HG03432 (cell line): ENCODE measurements at regions not wholly inside any gene's neighbourhood (a gene's known extent, or its start where the extent isn't known, plus 50 kb on each side); places are given as distances from the start of the nearest gene placed in this dataset.

ENCODE experiments used
- ATAC-seq: cut with Tn5 transposase; IDR thresholded peaks from one replicate; pipeline ENCODE4 v1.9.1; 2021; ENCODE audit warnings: mild to moderate bottlenecking, moderate library complexity; ENCODE audit not compliant: unreplicated experiment

DNA sequence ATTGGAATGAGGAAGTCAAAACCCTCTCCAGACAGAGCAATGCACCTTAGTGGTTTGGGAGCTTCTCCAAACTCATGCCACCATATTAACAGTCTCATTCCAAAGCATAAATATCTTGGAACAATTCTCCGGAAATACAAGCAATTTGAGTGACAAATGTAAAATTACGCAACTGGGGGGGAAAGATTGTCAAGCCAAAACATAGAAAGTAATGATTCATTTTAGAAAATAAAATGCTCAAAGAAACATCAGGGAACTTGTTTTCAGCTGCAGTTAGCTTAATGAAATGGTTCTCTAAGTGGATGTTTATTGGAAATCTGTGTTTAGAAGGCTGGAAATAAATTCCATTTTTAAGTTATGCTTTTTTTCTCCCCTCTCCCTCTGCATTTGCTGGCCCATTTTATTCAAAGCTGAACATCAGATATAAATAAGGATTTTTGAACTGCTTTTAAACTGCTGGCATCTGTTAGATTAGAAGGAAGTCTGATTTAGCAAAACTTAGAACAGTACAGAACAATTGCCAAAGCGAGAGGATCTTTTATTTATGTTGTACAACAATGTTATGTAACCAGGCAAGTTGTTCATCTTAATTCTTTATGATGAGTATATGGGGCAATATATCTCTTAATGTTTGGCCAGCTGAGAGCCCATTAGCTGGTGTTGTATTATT is 551.9 kb downstream of the PRELID2 start:
- ATAC-seq, result no peak

DNA sequence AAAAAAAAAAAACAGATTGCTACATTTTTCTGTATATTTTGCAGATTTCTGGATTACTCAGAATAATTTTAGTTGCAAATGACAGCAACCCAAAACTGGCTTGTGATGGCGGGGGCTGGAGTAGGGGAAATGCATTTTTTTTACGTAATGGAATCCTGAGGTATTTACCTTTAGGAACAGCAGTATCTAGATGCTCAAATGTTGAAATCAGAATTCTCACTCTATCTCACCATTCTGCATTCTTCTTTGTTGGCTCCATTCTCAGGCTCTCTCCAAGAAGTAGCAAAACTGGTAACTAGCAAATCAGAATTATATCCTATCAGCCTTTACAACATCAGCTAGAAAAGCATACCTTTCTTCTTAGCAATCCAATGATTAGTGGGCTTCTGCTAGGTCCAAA is 554.3 kb downstream of the PRELID2 start:
- ATAC-seq, result no peak

DNA sequence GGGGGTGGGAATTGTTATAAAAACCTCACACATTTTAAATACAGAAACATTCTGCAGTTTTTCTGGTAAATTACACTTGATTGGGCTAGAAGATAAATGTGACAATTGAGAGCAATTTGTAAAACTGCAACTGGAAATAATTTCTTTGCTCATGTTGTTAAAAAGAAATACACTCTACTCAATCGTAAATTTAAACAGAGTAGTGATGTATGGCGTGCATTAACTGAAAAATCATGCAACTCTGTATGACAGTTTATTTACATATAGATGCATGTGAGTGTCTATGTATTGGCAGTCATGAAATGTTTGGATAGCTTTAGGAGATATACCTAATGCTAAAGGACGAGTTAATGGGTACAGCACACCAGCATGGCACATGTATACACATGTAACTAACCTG is 554.9 kb downstream of the PRELID2 start:
- ATAC-seq, result no peak

DNA sequence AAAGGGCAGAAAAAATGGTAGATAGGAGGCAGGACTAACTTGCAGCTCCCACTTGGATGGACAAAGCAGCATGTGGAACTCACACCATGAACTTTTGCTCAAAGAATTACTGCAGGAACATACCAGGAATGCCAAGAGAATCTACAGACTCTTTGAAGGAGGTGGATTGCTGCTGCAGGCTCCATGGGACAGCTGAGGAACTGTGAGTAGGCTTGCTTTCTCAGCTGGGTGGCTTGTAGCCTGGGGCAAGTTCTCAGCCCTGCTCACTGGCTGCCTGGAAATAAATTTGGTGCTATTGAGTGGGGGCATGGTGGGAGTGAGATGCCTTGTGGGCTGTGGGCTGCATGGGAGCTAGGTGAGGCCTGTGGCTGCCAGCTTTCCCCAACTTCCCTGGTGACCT is 574.5 kb downstream of the PRELID2 start:
- ATAC-seq, result no peak

DNA sequence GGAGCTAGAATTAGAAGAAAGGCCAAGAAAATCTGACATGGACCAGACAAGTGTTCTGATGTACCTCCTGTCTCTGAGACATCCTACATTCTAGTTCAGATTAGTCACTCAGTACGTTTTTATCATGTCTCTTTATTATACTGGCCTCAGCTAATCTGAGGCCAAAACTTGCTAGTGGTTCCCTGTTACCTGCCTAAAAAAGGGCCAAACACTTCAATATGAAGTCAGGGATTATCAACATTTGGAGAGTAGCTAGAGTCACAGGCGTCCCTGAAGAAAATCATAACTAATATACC is 587.4 kb downstream of the PRELID2 start:
- no peak for ATAC-seq

DNA sequence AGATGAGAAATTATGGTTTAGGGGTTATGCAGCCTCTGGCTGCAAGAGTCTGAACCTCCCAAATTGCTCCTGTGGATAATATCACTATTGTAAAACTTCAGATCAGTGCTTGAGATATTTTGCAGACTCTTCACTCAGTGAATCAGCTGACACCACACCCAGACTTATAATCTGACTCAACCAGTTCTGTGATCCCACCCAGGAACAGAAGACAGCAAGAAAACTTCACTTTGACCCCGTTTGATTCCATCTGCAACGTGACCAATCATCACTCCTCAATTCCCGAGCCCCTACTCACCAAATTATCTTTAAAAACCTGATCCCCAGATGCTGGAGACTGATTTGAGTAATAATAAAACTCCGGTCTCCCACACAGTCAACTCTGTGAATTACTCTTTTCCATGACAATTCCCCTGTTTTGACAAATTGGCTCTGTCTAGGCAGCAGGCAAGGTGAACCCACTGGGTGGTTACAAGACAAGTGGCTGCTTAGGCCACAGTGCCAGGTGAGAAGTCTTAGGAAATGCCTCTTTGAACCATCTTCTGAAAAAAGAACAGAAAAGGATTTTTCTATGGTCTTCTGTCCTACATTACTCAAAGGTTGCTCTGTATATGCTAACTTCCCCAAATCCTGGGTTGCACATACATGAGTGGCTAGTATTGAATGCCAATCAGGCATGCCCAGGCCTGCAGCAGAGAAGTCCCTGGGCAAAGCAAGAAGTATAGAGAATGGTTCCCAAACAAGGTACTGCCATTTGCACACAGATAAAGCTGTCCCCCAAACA is 588.0 kb downstream of the PRELID2 start:
- ATAC-seq, result peak; percentile 72

DNA sequence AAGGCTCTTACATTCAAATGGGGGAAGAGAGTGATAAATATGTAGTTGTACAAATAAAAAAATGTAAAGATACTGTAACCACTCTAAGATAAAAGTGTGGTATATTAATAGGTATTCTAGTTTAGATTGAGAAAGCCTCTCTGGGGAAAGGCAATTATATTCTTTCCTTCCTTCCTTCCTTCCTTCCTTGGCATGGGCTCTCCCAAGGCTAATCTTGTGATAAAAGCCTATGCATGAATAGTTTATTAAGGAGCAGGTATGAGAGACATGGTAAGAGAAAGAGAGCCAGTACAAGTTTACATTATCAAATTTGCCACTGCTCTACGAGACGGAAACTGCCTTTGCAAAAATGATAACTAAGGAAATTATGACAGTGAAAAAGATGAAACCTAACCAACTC is 588.8 kb downstream of the PRELID2 start:
- ATAC-seq, result no peak

DNA sequence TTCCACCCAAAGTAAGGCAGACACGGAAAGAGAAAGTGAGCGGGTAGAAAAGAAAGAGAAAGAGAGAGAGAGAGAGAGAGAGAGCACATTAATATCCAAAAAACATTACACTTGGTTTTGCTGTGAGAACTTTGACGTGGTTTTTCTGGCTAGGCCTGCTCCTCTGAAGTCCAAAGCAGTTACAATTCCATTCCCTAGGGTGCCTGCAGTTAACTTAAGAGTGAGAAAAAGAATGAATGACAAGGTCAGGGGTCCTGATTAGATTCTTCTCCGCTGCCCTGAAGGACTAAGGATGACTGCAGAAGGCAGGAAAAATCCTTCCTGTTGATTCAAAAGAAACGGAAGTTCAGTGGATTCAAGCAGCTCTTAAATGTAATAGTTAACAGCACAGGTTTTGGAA is 589.8 kb downstream of the PRELID2 start:
- no peak for ATAC-seq

DNA sequence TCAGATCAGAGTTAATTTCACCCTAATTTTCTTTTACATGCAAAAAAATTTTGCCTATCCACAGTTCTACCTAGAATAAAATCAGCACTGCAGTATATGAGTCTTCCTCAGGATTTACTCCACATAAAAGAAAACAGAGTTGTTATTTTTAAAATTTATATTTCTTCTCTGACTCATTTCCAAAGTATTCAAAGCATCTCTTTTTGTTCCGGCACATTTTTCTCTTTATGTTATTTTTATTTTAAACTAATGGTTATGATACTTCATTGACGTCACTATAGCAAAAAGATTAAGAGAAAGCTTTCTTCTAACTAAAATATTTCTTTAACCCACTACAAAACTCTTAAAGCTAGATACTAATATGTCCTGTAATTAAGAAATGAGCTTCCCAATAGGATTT is 590.4 kb downstream of the PRELID2 start:
- no peak for ATAC-seq

DNA sequence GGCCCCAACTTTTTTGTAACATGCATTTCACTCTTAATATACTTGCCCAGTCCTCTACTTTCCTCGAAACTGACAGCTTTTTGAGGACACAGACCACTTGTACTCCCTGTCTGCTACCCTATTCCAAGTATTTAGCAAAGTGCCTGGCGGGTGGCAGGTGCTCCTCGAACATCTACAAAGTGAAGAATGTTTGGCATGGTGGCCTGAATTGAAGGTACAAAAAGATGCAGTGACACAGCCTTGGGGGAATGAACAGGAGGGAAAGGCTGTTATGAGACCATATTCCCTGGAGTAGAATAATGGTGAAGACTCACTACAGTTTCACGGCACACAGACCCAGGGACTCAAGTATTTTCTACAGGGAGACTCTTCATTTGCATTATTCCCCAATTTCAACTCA is 590.9 kb downstream of the PRELID2 start:
- no peak for ATAC-seq

DNA sequence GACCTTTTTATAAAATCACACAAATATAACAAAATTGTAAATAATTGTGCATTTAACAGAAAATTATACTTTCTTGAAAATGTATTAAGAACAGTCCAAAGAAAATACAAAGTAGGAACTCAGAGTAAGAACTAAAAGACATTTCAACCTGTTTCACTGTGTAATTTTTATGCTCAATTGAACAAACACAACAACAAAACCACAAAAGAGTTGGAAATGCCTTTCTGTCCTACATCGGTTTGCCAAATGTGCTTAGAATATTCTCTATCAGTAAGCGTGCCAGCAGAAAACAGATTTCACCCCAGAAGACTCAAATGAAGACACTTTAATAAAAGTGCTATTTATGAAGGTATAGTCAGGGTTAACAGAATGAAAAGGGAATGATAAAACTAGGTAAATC is 592.1 kb downstream of the PRELID2 start:
- no peak for ATAC-seq

DNA sequence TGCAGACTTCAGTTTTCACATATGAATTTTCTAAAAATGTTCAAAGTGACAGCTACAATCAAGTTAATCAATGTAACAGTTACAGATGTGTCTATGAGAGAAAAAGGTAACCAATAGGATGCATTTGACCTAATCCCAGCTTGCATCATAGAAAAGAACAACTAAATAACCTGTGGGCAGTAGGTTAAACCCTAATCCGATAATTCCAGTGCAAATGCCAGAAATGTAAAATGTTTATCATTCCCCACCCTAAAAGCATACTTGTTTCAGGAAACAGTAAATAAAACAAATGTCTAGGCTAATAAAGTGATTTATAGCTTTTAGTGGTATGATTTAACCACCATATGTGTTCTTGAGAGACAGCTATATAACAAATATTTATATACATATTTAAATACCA is 592.6 kb downstream of the PRELID2 start:
- no peak for ATAC-seq

DNA sequence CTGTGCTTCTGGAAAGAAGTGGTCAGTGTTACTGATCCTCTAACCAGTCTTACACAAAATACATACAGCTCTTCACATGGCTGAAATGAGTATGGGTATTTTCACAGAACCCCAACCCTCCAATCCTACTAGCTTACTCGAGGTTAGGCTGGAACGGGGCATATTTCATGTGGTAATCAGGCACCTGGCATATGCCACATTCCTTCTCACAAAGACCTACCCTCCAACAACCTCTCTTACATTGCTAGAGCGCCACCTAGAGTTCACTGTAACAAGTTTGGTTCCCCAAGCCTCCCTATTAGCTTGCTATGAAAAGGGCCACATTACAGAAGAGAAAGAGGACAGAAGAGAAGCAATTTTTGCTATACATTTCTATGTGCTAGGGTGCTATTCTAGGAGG is 597.3 kb downstream of the PRELID2 start:
- ATAC-seq, result peak; percentile 90

DNA sequence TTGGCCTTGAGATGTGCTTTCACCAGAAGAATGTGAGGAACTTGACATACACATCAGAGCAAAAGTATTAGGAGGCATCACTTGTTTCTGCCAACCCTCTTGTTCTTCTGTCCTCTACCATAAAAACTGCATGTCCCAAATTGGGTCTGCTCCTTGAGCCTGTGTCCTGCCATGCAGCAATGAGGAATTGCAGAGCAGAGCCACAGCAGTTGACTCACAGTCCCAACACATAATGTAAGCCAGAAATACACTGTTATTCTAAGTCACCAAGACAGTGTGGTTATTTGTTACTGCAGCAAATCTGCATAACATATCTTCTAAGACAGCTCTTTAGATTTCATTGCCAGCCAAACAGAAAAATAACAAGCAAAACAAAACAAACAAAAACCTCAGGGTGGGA is 598.2 kb downstream of the PRELID2 start:
- ATAC-seq, result no peak

DNA sequence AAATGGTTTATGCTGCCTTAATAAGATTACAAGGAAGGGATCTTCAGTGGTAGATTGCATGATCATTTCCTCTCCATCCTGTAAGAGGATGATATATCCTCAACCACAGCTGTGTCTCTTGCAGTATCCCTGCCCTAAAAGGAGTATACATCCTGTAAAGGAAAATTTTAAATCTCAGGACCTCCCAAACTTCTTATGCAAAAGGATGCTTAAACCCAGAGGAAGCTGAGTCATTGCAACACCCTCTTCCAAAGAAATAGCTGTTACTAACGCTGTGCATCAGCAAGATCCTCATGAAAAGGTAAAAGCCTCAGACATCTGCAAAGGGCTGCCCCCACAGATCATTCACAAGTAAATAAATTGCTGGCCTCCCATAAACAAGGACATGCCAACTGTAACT is 599.0 kb downstream of the PRELID2 start:
- ATAC-seq, result no peak

DNA sequence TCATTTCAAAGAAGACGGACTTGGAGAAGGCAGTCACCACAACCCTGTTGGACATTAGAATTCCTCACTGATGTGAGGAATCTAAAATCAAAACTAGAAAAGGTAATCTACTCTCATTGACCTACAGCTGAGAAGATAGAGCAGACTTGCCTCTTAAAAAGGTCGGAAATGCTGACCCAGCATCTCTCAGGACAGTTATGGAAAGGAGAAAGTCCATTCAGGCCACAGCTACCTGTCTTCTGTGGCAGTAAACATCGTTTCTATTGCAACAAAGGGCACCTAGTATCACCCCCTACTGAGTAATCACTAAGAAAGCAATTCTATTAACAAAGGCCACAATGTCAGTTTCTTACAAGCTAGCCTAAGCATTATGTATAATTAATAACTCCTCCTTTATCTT is 601.7 kb downstream of the PRELID2 start:
- no peak for ATAC-seq

DNA sequence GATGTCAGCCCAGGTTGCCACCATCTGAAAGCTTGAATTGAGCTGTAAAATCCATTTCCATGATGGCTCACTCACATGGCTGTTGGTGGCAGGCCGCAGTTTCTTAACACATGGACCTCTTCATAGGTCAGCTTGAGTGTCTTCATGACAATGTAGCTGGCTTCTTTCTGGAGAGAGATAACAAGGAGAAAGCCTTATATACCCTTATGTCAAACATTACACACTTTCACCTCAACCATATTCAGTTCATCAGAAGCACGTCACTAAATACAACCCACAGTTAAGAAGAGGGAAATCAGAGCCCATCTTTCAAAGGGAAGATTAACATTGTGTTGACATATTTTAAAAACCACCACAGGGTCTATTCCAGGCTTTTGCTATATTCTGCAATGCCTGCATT is 604.4 kb downstream of the PRELID2 start:
- no peak for ATAC-seq

DNA sequence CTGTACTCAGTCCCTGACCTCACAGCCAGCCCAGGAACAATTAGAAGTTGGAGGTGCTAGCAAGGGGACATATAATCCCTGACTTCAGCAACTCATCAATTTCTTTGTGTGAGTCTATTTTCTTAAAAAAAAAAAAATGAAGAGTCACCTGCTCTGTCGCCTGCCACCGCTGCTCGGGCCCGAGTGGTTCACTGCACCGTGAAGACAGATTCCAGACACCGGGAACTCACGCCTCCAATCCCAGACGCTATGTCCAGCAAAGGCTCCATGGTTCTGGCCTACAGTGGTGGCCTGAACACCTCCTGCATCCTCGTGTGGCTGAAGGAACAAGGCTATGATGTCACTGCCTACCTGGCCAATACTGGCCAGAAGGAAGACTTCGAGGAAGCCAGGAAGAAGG is 606.6 kb downstream of the PRELID2 start:
- no peak for ATAC-seq

DNA sequence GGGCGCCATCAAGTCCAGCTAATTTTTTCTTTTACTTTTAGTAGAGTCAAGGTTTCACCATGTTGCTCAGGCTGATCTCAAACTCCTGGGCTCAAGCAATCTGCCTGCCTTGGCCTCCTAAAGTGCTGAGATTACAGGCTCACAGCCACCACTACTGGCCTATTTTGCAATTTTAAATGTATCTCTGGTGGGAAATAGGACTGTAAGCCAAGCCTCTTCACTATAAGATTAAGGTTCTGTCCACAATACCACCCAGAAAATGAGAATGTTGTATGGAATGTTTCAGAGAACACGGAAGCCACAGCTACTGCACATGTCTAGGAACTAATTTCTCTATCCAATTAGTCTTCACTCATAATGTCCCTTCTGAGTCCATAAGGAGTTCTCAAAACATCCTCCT is 607.3 kb downstream of the PRELID2 start:
- no peak for ATAC-seq

DNA sequence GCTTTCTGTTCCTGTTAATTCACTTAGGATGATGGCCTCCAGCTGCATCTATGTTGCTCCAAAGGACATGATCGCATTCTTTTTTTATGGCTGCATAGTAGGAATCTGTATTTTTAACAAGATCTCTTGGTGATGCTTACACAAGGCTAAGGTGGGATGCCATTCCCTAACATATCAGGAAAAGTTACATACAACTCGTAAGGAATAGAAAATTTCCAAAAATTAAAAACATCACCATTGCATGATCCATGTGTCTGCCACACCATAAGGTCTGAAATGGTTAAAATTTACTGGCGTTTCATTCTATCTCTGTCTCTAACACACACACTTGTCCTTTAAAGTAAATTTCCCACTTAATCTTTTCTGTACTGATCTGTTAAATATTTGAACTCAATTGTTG is 608.4 kb downstream of the PRELID2 start:
- ATAC-seq, result no peak

DNA sequence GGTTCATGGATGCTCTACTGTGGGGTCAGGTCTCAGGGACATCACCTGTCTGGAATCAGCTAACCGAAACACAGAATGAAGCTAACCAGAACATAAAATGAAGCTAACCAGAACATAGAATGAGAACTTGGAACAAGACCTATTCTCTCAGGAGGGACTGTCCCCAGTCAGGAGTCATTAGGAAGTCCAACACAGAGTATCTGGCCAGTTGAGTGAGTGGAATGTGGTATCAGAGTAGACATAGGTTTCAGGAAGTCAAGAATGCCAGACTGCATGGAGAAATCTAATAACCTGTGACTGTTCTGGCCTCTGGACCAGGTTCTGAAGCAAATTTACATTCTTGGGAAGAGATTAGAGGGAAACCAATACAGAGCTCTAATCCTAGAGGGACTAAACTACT is 609.6 kb downstream of the PRELID2 start:
- no peak for ATAC-seq

DNA sequence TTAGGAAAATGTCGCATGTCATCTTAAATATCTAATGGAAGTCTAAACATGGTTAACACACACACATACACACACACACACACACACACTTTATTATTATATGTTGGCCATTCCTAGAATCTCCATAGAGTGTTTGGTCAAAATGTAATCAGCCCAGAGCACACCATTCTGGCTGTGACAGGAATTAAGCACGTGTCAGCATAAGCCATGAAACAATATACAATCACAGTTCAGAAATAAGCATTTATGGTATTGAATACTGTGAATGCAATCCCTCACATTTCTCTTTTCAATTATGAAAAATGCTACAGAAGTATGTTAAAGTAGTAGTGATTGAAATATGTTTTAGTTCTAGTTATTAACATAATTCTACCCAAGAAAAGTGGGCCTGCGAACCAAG is 611.6 kb downstream of the PRELID2 start:
- no peak for ATAC-seq

DNA sequence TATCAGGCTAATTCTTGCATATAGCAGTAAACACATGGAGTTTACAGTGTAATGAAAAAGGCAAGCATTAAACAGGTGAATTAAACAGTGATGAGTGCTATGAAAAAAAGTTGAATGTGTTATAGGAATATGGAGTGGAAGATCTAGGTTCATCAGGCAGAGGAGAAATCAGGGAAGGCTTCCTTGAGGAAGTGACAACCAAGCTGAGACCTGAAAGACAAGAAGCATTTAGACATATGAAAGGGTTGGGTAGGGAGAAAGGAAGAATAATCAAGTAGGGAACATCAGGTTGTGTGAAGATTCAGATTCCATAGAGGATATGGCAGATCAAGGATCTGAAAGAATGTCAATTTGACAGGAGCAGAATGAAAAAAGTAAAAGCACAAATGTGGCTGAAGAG is 612.5 kb downstream of the PRELID2 start:
- ATAC-seq, result no peak
